ENCODE measurements at regions not wholly inside any gene's neighbourhood (a gene's known extent, or its start where the extent isn't known, plus 50 kb on each side); places are given as distances from the start of the nearest gene placed in this dataset.

DNA sequence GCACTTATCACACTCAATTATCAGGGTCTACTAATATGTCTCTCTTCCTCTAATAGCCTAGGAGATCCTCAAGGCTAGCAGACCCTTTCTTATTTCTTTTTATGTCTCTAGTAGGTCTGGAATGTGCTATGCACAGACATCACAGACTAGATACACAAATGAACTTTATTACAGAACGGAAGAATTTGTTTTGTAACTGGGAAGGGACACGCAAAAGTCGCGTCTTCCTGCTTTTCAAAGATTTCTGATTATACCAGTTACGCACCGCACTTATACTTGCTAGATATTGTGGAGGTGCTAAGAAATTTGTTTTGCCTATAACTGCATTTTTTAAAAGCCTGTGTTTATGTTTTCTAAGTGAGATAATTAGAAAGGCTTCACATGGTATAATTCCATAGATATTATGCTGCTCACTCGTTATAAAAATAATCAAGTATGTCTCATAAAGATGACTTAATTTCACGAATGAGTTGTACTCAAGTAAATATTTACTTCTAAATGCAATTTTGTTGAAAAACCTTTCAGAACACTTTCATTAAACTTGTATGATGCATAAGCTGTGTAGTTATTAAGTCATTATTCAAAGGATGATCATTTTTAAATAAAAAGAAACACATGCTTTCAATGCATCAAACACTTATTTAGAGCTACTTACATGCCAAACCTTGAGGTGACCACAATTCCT lies 662.6 kb downstream of the ACTL7B start:
- TF ChIP-seq EZH2 (IDR thresholded peaks at IDR 0.05; ENCODE audit: borderline replicate concordance, low read length): no peak
- TF ChIP-seq, protein P1, sequence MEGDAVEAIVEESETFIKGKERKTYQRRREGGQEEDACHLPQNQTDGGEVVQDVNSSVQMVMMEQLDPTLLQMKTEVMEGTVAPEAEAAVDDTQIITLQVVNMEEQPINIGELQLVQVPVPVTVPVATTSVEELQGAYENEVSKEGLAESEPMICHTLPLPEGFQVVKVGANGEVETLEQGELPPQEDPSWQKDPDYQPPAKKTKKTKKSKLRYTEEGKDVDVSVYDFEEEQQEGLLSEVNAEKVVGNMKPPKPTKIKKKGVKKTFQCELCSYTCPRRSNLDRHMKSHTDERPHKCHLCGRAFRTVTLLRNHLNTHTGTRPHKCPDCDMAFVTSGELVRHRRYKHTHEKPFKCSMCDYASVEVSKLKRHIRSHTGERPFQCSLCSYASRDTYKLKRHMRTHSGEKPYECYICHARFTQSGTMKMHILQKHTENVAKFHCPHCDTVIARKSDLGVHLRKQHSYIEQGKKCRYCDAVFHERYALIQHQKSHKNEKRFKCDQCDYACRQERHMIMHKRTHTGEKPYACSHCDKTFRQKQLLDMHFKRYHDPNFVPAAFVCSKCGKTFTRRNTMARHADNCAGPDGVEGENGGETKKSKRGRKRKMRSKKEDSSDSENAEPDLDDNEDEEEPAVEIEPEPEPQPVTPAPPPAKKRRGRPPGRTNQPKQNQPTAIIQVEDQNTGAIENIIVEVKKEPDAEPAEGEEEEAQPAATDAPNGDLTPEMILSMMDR (IDR thresholded peaks at IDR 0.05; ENCODE audit: low read length): no peak
- no peaks in the 10 kb centered on the region for H3K79me2 ChIP-seq (ENCODE audit: insufficient read depth, low read length)
- H3K4me2 ChIP-seq (ENCODE audit: low read length): no peak overlapping the region
- no peaks in the 10 kb centered on the region for H3K4me1 ChIP-seq (ENCODE audit: insufficient read depth, low read length, severe bottlenecking)
- no peaks in the 10 kb centered on the region for H3K36me3 ChIP-seq (ENCODE audit: insufficient read depth, low read length)
- no peaks in the 10 kb centered on the region for H3F3A ChIP-seq (ENCODE audit: insufficient read depth, low read length)
- no peaks in the 10 kb centered on the region for H4K20me1 ChIP-seq (ENCODE audit: insufficient read depth, low read length)
- H3K9me3 ChIP-seq (ENCODE audit: low read length): no peaks in the 10 kb centered on the region
- H3K27ac ChIP-seq (ENCODE audit: low read depth, low read length, poor library complexity, severe bottlenecking): no peak overlapping the region
- no peak overlapping the region for H3K9ac ChIP-seq (ENCODE audit: low read length)
- no peaks in the 10 kb centered on the region for H3K27me3 ChIP-seq (ENCODE audit: insufficient read depth, low read length)
- no peaks in the 10 kb centered on the region for H3K9me2 ChIP-seq (ENCODE audit: low read depth, low read length)
- no peak overlapping the region for H2AFZ ChIP-seq (ENCODE audit: low read length)
- H3K4me3 ChIP-seq (ENCODE audit: low read depth, low read length, poor library complexity, severe bottlenecking): no peak overlapping the region

DNA sequence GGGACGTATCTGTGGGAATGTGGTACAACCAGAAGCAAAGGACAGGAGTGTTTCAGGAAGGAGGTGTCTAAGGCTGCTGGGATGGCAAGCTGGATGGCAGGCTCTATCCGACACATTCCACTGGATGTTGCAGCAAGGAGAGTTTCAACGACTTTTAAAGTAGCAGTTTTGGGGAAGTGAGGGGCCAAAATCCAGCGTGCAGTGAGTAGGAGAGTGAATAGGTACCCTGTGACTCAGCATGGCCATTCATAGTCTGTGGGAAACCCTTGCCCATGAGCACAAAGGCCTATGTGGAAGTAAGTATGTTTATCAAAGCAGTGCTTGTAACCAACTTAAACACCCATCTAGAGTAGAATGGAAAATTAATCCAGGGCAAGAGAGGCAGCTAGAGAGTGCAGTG lies 664.7 kb downstream of the ACTL7B start:
- Histone ChIP-seq H3K4me1 (ENCODE audit: insufficient read depth, low read length, severe bottlenecking) (no peaks in the 10 kb centered on the region), H2AFZ (ENCODE audit: low read length) (no peak overlapping the region), H3K4me2 (ENCODE audit: low read length) (no peak overlapping the region), H4K20me1 (ENCODE audit: insufficient read depth, low read length) (no peaks in the 10 kb centered on the region), H3K27me3 (ENCODE audit: insufficient read depth, low read length) (no peaks in the 10 kb centered on the region), H3F3A (ENCODE audit: insufficient read depth, low read length) (no peaks in the 10 kb centered on the region), H3K27ac (ENCODE audit: low read depth, low read length, poor library complexity, severe bottlenecking) (no peak overlapping the region), H3K9me2 (ENCODE audit: low read depth, low read length) (no peaks in the 10 kb centered on the region), H3K9ac (ENCODE audit: low read length) (no peak overlapping the region), H3K4me3 (ENCODE audit: low read depth, low read length, poor library complexity, severe bottlenecking) (no peak overlapping the region), H3K79me2 (ENCODE audit: insufficient read depth, low read length) (no peaks in the 10 kb centered on the region), H3K9me3 (ENCODE audit: low read length) (no peaks in the 10 kb centered on the region), H3K36me3 (ENCODE audit: insufficient read depth, low read length) (no peaks in the 10 kb centered on the region)
- TF ChIP-seq, protein P1 (IDR thresholded peaks at IDR 0.05; ENCODE audit: low read length): no peak
- TF ChIP-seq EZH2 (IDR thresholded peaks at IDR 0.05; ENCODE audit: borderline replicate concordance, low read length): no peak

DNA sequence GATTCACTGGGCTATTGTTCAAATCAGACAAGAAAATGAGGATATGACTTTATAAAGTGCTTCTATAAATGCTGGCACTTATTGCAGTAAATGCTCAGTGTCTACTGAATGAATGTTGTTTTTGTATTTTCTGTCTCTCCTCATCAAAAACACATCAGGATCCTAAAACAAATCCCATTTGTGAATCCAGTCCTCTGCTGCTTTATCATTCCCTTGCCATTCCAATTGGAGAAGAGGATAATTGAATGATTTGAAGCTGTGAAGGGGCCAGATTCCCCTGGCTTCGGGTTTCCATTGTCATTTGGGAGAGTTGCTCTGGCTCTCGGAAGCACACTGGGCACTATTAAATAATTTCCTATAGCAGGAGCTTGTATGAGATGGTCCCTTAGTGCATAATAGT lies 666.8 kb downstream of the ACTL7B start:
- Histone ChIP-seq H3K4me2 (ENCODE audit: low read length) (no peak overlapping the region), H3K79me2 (ENCODE audit: insufficient read depth, low read length) (no peaks in the 10 kb centered on the region), H4K20me1 (ENCODE audit: insufficient read depth, low read length) (no peaks in the 10 kb centered on the region), H3K4me3 (ENCODE audit: low read depth, low read length, poor library complexity, severe bottlenecking) (no peak overlapping the region), H3K36me3 (ENCODE audit: insufficient read depth, low read length) (no peaks in the 10 kb centered on the region), H3K9ac (ENCODE audit: low read length) (no peak overlapping the region), H3K9me3 (ENCODE audit: low read length) (no peaks in the 10 kb centered on the region), H3K27me3 (ENCODE audit: insufficient read depth, low read length) (no peaks in the 10 kb centered on the region), H3F3A (ENCODE audit: insufficient read depth, low read length) (no peaks in the 10 kb centered on the region), H3K4me1 (ENCODE audit: insufficient read depth, low read length, severe bottlenecking) (no peaks in the 10 kb centered on the region), H3K27ac (ENCODE audit: low read depth, low read length, poor library complexity, severe bottlenecking) (no peak overlapping the region), H2AFZ (ENCODE audit: low read length) (no peak overlapping the region), H3K9me2 (ENCODE audit: low read depth, low read length) (no peaks in the 10 kb centered on the region)
- TF ChIP-seq, protein P1 (IDR thresholded peaks at IDR 0.05; ENCODE audit: low read length): no peak
- no peak for TF ChIP-seq EZH2 (IDR thresholded peaks at IDR 0.05; ENCODE audit: borderline replicate concordance, low read length)

Measured in OCI-LY1 (cell line).